ENCODE measurements at regions not wholly inside any gene's neighbourhood (a gene's known extent, or its start where the extent isn't known, plus 50 kb on each side); places are given as distances from the start of the nearest gene placed in this dataset.

DNA sequence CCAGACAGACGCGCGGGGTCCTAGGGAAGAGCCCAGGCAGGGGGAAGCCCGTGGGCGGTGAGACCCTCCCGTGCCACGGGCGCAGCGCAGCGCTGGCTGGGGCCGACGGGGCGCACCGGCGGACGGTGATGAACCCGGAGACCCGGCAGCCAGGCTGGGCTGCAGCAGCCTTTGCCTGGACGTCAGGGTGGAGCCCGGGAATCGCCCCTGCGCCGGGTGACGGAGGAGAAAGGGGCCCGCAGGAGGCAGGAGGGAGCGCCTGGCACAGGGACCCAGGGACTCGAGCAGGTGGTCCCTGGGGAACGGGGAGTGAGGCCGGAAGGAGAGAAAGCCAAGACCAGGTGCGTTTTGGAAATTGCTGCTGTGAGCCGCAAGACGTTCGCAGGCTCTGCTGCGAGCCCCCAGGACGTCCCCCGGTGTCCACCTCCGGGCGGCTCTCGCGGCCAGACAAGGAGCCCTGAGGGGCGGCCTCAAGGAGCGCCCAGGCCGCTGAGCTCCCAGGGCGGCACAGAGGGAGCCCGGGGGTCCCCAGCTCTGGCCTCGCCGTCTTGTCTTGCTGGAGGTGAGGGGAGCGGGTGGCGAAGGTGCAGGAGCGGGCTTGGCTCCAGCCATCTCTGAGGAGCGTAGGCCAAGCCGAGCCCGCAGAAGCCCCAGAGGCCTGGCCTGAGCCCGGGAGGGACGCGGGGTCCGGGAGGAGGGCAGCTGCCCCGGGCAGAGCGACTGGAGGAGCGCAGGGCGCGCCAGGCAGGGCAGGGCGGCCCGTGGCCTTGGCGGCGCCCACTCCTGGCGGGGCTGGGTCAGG, 191.2 kb upstream of the PDE10A start:
- Mint-ChIP-seq H3K4me1 (peaks cover 3% of the 10 kb centered on the region), H3K27me3 (peaks cover 23% of the 10 kb centered on the region), H3K36me3 (no peaks in the 10 kb centered on the region), H3K4me3 (no peak overlapping the region), H3K9me3 (no peaks in the 10 kb centered on the region), H3K27ac (no peak overlapping the region)
- ATAC-seq (ENCODE audit: low read depth) (no peak), DNase-seq (ENCODE audit: low spot score in 2 of 2) (no peak)

DNA sequence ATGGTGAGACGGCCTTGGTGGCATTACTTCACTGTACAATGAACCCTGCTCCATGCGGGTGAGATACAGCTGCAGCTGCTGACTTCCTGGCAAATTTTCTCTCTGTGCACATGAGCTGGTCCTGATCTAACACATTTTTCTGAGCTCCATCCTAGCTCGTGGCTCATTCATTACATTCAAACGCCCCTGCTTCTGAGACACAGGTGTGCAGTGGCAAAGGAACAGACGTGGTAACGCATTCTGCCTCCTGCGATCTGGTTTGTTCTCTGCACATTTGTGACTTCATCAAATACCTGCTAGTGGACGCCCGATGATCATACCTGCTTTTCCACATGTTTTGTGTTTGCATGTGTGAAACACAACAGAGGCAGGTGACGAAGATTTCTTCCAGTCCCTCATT, 189.6 kb upstream of the PDE10A start:
- peaks cover 3% of the 10 kb centered on the region for H3K4me1 Mint-ChIP-seq
- DNase-seq (ENCODE audit: low spot score in 2 of 2) (no peak), ATAC-seq (ENCODE audit: low read depth) (no peak)
- peaks cover 23% of the 10 kb centered on the region for H3K27me3 Mint-ChIP-seq
- H3K36me3 Mint-ChIP-seq: no peaks in the 10 kb centered on the region
- H3K9me3 Mint-ChIP-seq: no peaks in the 10 kb centered on the region
- no peak overlapping the region for H3K4me3 Mint-ChIP-seq
- no peak overlapping the region for H3K27ac Mint-ChIP-seq

DNA sequence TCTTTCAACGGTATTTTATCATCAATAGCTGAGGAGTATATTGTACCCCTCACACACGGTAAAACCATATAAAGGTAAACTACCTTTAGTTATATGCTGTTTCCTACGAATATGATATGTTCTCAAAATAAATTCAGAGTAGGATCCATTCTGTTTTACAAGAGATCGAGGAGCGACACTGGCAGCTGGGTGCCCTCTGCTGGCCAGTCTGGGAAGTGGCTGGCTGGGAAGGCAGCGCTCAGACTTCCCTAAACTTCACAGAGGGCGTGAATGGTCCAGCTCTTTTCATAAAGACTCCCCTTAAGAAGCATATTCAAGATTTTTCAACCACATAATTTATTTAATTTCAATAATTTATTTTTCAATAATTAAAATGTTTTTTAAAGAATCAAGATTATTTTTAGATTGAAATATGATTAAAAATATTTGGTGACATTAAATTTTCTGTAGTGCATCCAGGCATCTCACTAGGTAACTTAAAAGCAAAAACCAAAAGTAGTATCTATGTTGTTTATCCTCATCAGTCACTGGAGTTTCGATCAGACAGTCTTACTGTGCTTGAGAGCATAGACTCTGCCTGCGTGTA, 187.5 kb upstream of the PDE10A start:
- H3K27me3 Mint-ChIP-seq: peaks cover 21% of the 10 kb centered on the region
- H3K4me1 Mint-ChIP-seq: peaks cover 3% of the 10 kb centered on the region
- H3K4me3 Mint-ChIP-seq: no peak overlapping the region
- no peaks in the 10 kb centered on the region for H3K36me3 Mint-ChIP-seq
- DNase-seq (ENCODE audit: low spot score in 2 of 2) (peak; percentile 39 to 56), ATAC-seq (ENCODE audit: low read depth) (peak; percentile 62)
- no peaks in the 10 kb centered on the region for H3K9me3 Mint-ChIP-seq
- no peak overlapping the region for H3K27ac Mint-ChIP-seq

DNA sequence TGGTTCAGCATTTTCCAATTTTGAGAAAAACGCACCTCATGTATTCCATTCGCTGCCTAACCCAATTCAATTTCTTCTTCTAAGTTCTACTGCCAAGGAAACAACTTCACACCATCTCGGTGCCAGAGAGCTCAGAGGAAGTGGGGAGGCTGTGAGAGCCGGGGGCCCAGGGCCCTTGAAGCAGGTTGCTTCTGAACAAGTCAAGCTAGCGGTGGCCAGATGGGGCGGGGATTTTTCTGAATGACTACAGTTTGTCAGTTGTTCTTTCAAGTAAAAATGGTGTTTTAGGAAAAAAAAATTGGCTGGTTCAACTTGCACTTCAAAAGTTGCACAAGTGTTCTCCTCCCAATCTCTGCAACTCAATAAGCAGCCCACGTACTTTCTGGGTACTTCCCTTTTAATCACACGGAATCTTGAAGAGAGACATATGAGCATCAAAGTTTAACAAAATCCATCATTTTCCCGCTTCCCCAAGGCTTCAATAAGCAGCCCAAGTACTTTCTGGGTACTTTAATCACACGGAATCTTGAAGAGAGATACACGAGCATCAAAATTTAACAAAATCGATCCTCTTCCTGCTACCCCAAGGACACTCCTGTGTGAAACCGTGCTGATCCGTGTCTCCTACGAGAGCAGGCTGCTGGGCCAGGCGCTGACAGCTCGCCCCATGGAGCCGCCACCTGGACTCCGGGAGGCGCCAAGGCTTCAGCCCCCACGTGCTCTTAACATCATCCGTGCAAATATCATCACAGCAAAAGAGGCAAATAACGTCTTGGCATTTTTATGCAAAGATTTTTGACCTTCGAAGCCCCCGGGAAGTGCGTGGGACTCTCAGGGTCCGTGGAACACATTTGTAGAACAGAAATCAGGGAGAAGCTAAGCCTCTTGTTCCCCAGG, 186.7 kb upstream of the PDE10A start:
- no peak overlapping the region for H3K4me3 Mint-ChIP-seq
- H3K27ac Mint-ChIP-seq: no peak overlapping the region
- no peaks in the 10 kb centered on the region for H3K9me3 Mint-ChIP-seq
- DNase-seq (ENCODE audit: low spot score in 2 of 2) (no peak), ATAC-seq (ENCODE audit: low read depth) (no peak)
- H3K27me3 Mint-ChIP-seq: peaks cover 21% of the 10 kb centered on the region
- no peaks in the 10 kb centered on the region for H3K36me3 Mint-ChIP-seq
- peaks cover 3% of the 10 kb centered on the region for H3K4me1 Mint-ChIP-seq

DNA sequence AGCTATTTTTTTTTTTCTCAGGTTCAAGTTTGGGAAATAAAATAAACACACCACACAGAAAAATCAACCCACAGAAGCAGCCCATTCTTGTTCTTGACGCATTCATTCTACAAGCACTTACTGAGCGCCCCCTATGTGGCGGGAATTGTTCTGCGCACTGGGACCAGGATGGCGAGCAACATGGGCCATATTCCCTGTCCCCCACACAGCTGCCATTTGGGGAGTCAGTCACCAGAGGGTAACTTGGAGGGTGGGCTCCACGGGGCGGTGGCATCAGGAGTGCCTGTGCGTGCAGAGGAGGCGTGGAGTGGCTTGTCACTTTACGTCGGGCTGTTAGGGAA, 185.0 kb upstream of the PDE10A start:
- Mint-ChIP-seq H3K36me3 (no peaks in the 10 kb centered on the region), H3K9me3 (no peaks in the 10 kb centered on the region), H3K4me3 (no peak overlapping the region), H3K27ac (no peak overlapping the region), H3K27me3 (peaks cover 15% of the 10 kb centered on the region), H3K4me1 (no peaks in the 10 kb centered on the region)
- DNase-seq (ENCODE audit: low spot score in 2 of 2) (no peak), ATAC-seq (ENCODE audit: low read depth) (no peak)

DNA sequence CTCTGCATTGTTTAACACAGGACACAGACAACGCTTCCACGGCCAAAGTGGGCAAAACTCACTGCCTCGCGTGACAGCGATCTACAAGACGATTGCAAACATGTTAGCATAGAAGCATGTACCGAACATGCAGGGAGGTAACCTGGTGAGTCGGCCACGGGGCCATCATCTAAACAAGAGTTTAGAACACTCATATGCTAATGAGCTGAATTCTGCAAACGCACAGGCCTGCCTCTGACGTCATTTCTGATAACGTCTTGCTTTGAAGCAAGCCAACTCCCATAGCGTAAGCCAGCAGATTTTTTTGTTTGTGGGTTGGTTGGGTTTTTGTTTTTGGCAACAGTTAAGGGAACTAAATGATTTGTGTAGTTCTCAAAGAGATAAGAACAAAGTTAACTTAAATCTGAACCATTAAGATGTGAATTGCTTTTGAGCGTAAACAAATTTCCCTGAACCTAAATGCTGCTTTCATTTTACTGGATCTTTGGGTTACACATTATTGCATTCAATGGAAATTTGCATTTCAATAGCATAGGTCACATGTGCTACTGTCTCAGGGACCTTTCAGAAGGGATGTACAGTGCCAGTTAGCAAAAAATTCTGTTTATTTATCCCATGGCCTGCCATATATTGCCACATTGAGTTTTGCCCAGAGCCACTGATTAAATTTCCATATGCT, 184.5 kb upstream of the PDE10A start:
- H3K27ac Mint-ChIP-seq: no peak overlapping the region
- H3K4me1 Mint-ChIP-seq: no peaks in the 10 kb centered on the region
- ATAC-seq (ENCODE audit: low read depth) (no peak), DNase-seq (ENCODE audit: low spot score in 2 of 2) (no peak)
- no peaks in the 10 kb centered on the region for H3K9me3 Mint-ChIP-seq
- H3K36me3 Mint-ChIP-seq: no peaks in the 10 kb centered on the region
- no peak overlapping the region for H3K4me3 Mint-ChIP-seq
- peaks cover 15% of the 10 kb centered on the region for H3K27me3 Mint-ChIP-seq

DNA sequence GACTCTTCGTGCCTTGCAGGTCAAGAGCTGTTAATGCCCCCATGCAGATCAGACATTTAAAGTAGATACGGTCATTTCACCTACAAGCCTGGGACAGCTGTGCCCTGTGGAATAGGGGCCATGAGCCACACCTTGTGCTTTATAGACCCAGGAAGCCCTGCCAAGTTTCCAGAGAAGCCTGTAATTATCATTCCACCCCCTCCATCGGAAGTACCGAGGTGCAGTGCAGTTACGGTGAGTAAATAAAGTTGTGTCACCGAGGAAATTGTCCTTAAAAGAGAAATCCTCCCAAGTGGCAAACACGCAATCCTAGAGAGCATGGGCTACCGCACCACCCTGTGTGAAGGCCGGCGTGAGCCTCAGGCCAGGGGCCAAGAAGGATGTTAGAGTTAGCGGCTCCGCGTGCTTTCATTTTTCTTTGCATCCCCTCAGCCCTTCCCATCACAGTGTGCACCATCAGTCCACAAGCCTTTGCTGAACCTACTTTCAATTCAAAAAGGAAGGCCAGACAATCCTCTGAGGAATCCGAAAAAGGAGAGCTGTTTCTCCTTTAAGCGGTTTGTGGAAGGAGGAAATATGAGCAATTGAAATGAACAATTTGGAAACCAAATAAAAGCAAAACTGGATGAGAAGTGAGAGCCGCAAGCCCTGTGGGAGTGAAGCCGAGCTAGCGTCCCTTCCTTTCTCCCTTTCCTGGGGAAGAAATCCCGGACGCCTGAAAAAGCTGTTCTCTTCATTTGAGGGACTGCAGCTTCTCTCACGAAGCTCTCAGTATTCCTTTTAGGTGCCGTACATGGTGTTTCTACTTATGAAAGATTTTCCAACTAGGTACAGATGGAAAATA, 183.3 kb upstream of the PDE10A start:
- no peak for ATAC-seq (ENCODE audit: low read depth)
- H3K9me3 Mint-ChIP-seq: no peaks in the 10 kb centered on the region
- no peak overlapping the region for H3K4me3 Mint-ChIP-seq
- no peaks in the 10 kb centered on the region for H3K36me3 Mint-ChIP-seq
- peaks cover 11% of the 10 kb centered on the region for H3K27me3 Mint-ChIP-seq
- DNase-seq (ENCODE audit: low spot score in 2 of 2): no peak
- no peak overlapping the region for H3K27ac Mint-ChIP-seq
- H3K4me1 Mint-ChIP-seq: no peaks in the 10 kb centered on the region

DNA sequence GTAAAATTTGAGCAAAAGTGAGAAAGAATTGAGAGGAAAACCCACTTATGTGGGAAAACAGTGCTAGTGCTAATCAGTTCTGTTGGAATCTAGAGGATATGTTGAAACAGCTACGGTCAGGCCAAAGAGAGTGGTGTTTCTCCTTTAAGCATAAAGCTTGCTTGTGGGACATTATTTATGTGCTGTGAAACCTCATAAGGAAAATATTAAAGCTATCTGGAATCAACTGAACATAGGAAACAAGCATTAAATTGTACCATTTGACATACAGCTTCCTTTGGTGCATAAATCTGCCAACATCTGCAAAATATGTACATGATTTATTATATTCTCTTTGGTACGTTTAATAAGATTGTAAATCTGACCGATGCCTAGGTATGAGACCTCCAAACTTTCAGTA, 182.5 kb upstream of the PDE10A start:
- no peak for ATAC-seq (ENCODE audit: low read depth)
- DNase-seq (ENCODE audit: low spot score in 2 of 2): no peak
- peaks cover 11% of the 10 kb centered on the region for H3K27me3 Mint-ChIP-seq
- H3K36me3 Mint-ChIP-seq: no peaks in the 10 kb centered on the region
- no peak overlapping the region for H3K4me3 Mint-ChIP-seq
- no peaks in the 10 kb centered on the region for H3K9me3 Mint-ChIP-seq
- H3K27ac Mint-ChIP-seq: no peak overlapping the region
- H3K4me1 Mint-ChIP-seq: no peaks in the 10 kb centered on the region

DNA sequence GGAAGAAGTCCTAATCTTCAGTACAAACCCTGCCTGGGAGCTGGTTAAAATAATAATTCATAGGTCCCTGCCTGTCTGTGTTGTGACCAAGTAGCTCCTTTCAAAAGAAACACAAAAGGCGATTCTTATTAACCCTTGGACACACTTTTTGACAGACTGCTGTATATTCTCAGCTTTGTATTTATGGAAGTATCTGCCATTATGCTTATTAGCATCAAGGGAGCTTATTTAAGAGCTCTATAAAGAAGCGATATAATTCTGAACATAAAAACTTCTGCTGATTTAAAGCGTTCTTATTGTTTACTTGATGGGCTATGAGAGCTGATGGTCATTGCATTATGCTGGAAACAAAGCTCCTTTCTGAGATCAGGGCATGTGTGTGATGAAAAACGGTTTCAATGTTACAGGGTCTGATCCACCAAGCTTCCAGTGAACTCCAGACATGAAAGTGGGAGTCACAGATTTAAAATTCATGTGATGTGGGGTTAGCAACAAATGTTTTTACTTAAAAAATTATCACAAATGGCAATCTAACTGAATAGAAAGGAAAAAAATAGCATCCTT, 181.8 kb upstream of the PDE10A start:
- no peak overlapping the region for H3K27ac Mint-ChIP-seq
- ATAC-seq (ENCODE audit: low read depth): no peak
- peaks cover 13% of the 10 kb centered on the region for H3K27me3 Mint-ChIP-seq

DNA sequence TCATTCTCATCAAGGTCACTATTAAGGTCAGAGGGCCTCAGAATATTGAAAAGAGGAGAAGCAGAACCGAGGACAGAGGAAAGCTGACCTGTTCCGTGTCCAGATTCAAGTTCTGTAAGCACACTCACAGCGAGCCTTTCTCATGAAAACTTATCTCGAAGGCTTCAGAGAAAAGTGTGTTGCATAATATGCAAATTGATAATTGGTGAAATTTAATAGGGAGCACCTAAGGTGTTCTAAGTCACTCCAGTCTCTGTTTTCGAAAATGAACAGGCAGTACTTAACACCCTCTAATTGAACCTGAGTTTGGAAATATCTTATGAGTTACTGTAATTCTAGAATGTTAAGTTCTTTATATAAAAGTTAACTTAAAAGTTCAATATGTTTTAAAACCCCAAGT, 181.2 kb upstream of the PDE10A start:
- Mint-ChIP-seq H3K27ac (no peak overlapping the region), H3K9me3 (peaks cover 4% of the 10 kb centered on the region), H3K36me3 (no peaks in the 10 kb centered on the region), H3K27me3 (peaks cover 18% of the 10 kb centered on the region), H3K4me1 (peaks cover 3% of the 10 kb centered on the region), H3K4me3 (no peak overlapping the region)
- no peak for DNase-seq (ENCODE audit: low spot score in 2 of 2)
- no peak for ATAC-seq (ENCODE audit: low read depth)

More for the DNA sequence above, 181.8 kb upstream of the PDE10A start:
- no peaks in the 10 kb centered on the region for H3K9me3 Mint-ChIP-seq
- H3K4me1 Mint-ChIP-seq: peaks cover under 1% of the 10 kb centered on the region
- no peak for DNase-seq (ENCODE audit: low spot score in 2 of 2)
- H3K4me3 Mint-ChIP-seq: no peak overlapping the region
- no peaks in the 10 kb centered on the region for H3K36me3 Mint-ChIP-seq

DNA sequence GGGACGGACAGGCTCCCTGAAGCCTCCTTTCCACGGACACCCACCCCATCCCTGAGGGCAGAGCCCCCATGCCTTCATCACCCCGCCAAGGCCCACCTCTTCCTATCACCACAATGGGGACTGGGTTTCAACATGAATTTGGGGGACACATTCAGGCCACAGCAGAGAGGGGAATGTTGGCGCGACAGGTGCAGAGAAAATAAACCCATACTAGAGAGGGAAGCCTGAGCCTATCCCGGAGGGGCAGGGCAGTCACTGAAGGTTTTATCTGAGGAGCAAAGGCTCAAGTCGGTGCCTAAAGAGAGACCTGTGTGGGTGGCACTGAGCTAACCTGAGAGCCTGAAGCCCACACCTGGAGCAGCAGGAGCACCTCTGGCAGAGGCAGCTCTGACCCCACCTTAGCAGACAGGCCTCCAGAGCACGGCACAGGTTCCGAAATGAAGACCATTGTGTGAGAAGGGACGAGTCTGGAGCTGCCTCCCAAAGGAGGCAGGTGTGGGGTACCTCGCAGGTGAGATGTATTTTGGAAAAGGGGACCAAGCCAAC, 180.6 kb upstream of the PDE10A start:
- DNase-seq (ENCODE audit: low spot score in 2 of 2) (no peak), ATAC-seq (ENCODE audit: low read depth) (no peak)
- Mint-ChIP-seq H3K27ac (no peak overlapping the region), H3K36me3 (no peaks in the 10 kb centered on the region), H3K9me3 (peaks cover 4% of the 10 kb centered on the region), H3K27me3 (peaks cover 18% of the 10 kb centered on the region), H3K4me1 (peaks cover 3% of the 10 kb centered on the region), H3K4me3 (no peak overlapping the region)

DNA sequence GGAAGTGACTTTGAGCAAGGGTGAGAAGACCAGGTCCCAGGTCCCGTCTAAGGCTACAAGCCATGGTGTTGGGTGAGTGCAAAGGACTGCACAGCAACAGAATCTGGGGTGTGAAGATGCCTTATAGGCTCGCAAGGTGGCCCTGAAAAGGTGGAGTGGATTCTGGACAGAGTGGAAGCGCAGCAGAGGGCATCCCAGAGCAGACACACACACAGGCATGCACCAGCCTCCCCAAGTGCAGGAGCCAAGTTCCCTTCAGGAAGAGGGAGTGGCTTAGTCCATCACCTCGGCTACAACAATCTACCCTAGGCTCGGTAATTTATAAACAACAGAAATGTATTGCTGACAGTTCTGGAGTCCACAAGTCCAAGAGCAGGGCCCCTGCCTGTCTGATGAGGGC, 180.1 kb upstream of the PDE10A start:
- peaks cover 18% of the 10 kb centered on the region for H3K27me3 Mint-ChIP-seq
- DNase-seq (ENCODE audit: low spot score in 2 of 2) (no peak), ATAC-seq (ENCODE audit: low read depth) (no peak)
- peaks cover 3% of the 10 kb centered on the region for H3K4me1 Mint-ChIP-seq
- no peaks in the 10 kb centered on the region for H3K36me3 Mint-ChIP-seq
- no peak overlapping the region for H3K27ac Mint-ChIP-seq
- peaks cover 4% of the 10 kb centered on the region for H3K9me3 Mint-ChIP-seq
- H3K4me3 Mint-ChIP-seq: no peak overlapping the region
